Fibroblast of pulmonary artery (primary cell): ENCODE measurements at regions not wholly inside any gene's neighbourhood (a gene's known extent, or its start where the extent isn't known, plus 50 kb on each side); places are given as distances from the start of the nearest gene placed in this dataset.
A peak's percentile ranks its signal among the peaks of the same experiment; 100 is the strongest.
"Not testable (repeated sequence)": the region's sequence is repeated elsewhere in the genome, so short reads cannot be mapped to it uniquely, and the experiment has no call there.

Source experiments
- DNase-seq: peaks from one replicate; pipeline ENCODE4 v3.0.0-alpha.2; 2010; ENCODE audit warnings: low read depth
- H3K4me3 ChIP-seq: replicated peaks from 2 replicates; pipeline ENCODE4 v1.5.1; 2011; ENCODE audit warnings: low read depth, mild to moderate bottlenecking, control low read depth, low read length, moderate library complexity
- CTCF ChIP-seq: IDR thresholded peaks from 2 replicates; pipeline ENCODE4 v1.5.1; 2011; ENCODE audit warnings: mild to moderate bottlenecking, control low read depth, low read length, inconsistent platforms; ENCODE audit errors: missing control alignments

GRCh38 chr4:155582041-155582440, 84.6 kb upstream of the GUCY1A1 start:
- TF ChIP-seq CTCF: no peak
- no peak for DNase-seq
- H3K4me3 ChIP-seq: no peak overlapping the region

GRCh38 chr4:155578726-155579370, 87.8 kb upstream of the GUCY1A1 start:
- peak; percentile 44 for DNase-seq
- no peak overlapping the region for H3K4me3 ChIP-seq
- TF ChIP-seq CTCF: no peak

GRCh38 chr4:155578219-155578618, 88.4 kb upstream of the GUCY1A1 start:
- peak; percentile 29 for DNase-seq
- no peak for TF ChIP-seq CTCF
- no peak overlapping the region for H3K4me3 ChIP-seq

GRCh38 chr4:155574329-155574728, 92.3 kb upstream of the GUCY1A1 start:
- DNase-seq, H3K4me3 ChIP-seq: not testable (repeated sequence)

GRCh38 chr4:155573126-155573525, 93.5 kb upstream of the GUCY1A1 start:
- no peak for TF ChIP-seq CTCF
- no peak for DNase-seq
- H3K4me3 ChIP-seq: no peak overlapping the region

- TF ChIP-seq CTCF: no peak
- no peak for DNase-seq
- H3K4me3 ChIP-seq: no peak overlapping the region
Measured at GRCh38 chr4:155572106-155572703, 94.4 kb upstream of the GUCY1A1 start.

GRCh38 chr4:155571184-155571944, 95.3 kb upstream of the GUCY1A1 start:
- TF ChIP-seq CTCF: no peak
- no peak overlapping the region for H3K4me3 ChIP-seq
- DNase-seq: peak; percentile 51
